BLaER1 (cell line): ENCODE measurements at regions not wholly inside any gene's neighbourhood (a gene's known extent, or its start where the extent isn't known, plus 50 kb on each side); places are given as distances from the start of the nearest gene placed in this dataset.

ENCODE experiments used
- H3K27ac ChIP-seq: shearing (Covaris generic); formaldehyde crosslinking; 2 replicates; pipeline ENCODE4 v1.8.1; 2022
- H3K27me3 ChIP-seq: shearing (Covaris generic); formaldehyde crosslinking; 2 replicates; pipeline ENCODE4 v1.8.1; 2022
- H3K36me3 ChIP-seq: shearing (Covaris generic); formaldehyde crosslinking; 2 replicates; pipeline ENCODE4 v1.8.1; 2022
- H3K4me1 ChIP-seq: shearing (Covaris generic); formaldehyde crosslinking; 2 replicates; pipeline ENCODE4 v1.8.1; 2022
- H3K4me2 ChIP-seq: shearing (Covaris generic); formaldehyde crosslinking; 2 replicates; pipeline ENCODE4 v1.8.1; 2022
- H3K4me3 ChIP-seq: shearing (Covaris generic); formaldehyde crosslinking; 2 replicates; pipeline ENCODE4 v1.8.1; 2022
- H3K9ac ChIP-seq: shearing (Covaris generic); formaldehyde crosslinking; 2 replicates; pipeline ENCODE4 v1.8.1; 2022
- H3K9me3 ChIP-seq: shearing (Covaris generic); formaldehyde crosslinking; 2 replicates; pipeline ENCODE4 v1.8.1; 2022
- H4K20me1 ChIP-seq: shearing (Covaris generic); formaldehyde crosslinking; 2 replicates; pipeline ENCODE4 v1.8.1; 2022
- Cebpa-rat ChIP-seq: shearing (Covaris generic); IDR thresholded peaks from 2 replicates; pipeline ENCODE4 v1.8.1; 2022

GRCh38 chr4:74625981-74626380 is 168.3 kb downstream of the BTC start:
- Histone ChIP-seq H3K4me1 (peaks cover 20% of the 10 kb centered on the region), H3K4me2 (no peak overlapping the region), H3K9me3 (no peaks in the 10 kb centered on the region), H3K4me3 (no peak overlapping the region), H4K20me1 (no peaks in the 10 kb centered on the region), H3K36me3 (no peaks in the 10 kb centered on the region), H3K9ac (no peak overlapping the region), H3K27me3 (no peaks in the 10 kb centered on the region), H3K27ac (no peak overlapping the region)
- no peak for TF ChIP-seq Cebpa-rat

GRCh38 chr4:74627093-74627492 is 167.2 kb downstream of the BTC start:
- H3K36me3 ChIP-seq: no peaks in the 10 kb centered on the region
- H3K4me1 ChIP-seq: peaks cover 20% of the 10 kb centered on the region
- H3K27ac ChIP-seq: no peak overlapping the region
- TF ChIP-seq Cebpa-rat: no peak
- H3K9ac ChIP-seq: no peak overlapping the region
- H3K4me3 ChIP-seq: no peak overlapping the region
- no peaks in the 10 kb centered on the region for H3K27me3 ChIP-seq
- no peaks in the 10 kb centered on the region for H3K9me3 ChIP-seq
- H4K20me1 ChIP-seq: no peaks in the 10 kb centered on the region
- H3K4me2 ChIP-seq: no peak overlapping the region

DNA sequence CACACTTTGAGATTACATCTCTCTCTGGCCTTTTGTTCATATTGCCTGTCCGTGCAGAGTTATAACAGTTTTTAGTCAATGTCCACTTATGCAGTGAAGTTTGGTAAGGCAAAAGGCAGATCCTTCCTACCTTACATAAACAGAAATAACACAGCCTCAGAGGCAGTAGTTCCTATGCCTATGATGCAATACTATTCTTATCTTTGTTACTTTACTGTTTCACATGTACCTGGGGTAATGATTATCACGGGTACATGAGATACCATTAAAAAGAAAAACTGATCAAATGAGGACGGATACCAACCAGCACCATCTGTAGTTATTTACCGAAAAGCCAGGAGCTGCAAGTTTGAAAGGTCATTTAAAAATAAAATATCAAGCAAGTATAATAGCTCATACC is 166.8 kb downstream of the BTC start:
- no peaks in the 10 kb centered on the region for H4K20me1 ChIP-seq
- H3K4me1 ChIP-seq: peaks cover 21% of the 10 kb centered on the region
- no peaks in the 10 kb centered on the region for H3K9me3 ChIP-seq
- no peaks in the 10 kb centered on the region for H3K36me3 ChIP-seq
- no peaks in the 10 kb centered on the region for H3K27me3 ChIP-seq
- no peak overlapping the region for H3K4me2 ChIP-seq
- TF ChIP-seq Cebpa-rat: no peak
- no peak overlapping the region for H3K27ac ChIP-seq
- no peak overlapping the region for H3K4me3 ChIP-seq
- H3K9ac ChIP-seq: no peak overlapping the region

- Histone ChIP-seq H3K36me3 (no peaks in the 10 kb centered on the region), H3K27me3 (no peaks in the 10 kb centered on the region), H3K9me3 (no peaks in the 10 kb centered on the region), H4K20me1 (no peaks in the 10 kb centered on the region), H3K4me1 (peaks cover 25% of the 10 kb centered on the region), H3K9ac (no peak overlapping the region), H3K4me2 (no peak overlapping the region), H3K27ac (no peak overlapping the region), H3K4me3 (no peak overlapping the region)
- no peak for TF ChIP-seq Cebpa-rat
These were observed 165.3 kb downstream of the BTC start for GRCh38 chr4:74628852-74629620.

- no peak for TF ChIP-seq Cebpa-rat
- H3K4me1 ChIP-seq: peaks cover 10% of the 10 kb centered on the region
- no peaks in the 10 kb centered on the region for H3K36me3 ChIP-seq
- H3K9ac ChIP-seq: no peak overlapping the region
- no peak overlapping the region for H3K4me2 ChIP-seq
- H3K27ac ChIP-seq: no peak overlapping the region
- H3K27me3 ChIP-seq: no peaks in the 10 kb centered on the region
- H3K9me3 ChIP-seq: no peaks in the 10 kb centered on the region
- no peaks in the 10 kb centered on the region for H4K20me1 ChIP-seq
- no peak overlapping the region for H3K4me3 ChIP-seq
These were observed 163.8 kb downstream of the BTC start for GRCh38 chr4:74630551-74630950.

- Histone ChIP-seq H3K27ac (no peak overlapping the region), H3K4me3 (no peak overlapping the region), H3K9me3 (no peaks in the 10 kb centered on the region), H4K20me1 (no peaks in the 10 kb centered on the region), H3K36me3 (no peaks in the 10 kb centered on the region), H3K9ac (no peak overlapping the region), H3K27me3 (no peaks in the 10 kb centered on the region), H3K4me1 (peaks cover 7% of the 10 kb centered on the region), H3K4me2 (no peak overlapping the region)
- TF ChIP-seq Cebpa-rat: no peak
These were observed 163.0 kb downstream of the BTC start for GRCh38 chr4:74631338-74631737.

GRCh38 chr4:74631988-74632387 is 162.3 kb downstream of the BTC start:
- Histone ChIP-seq H3K4me1 (peaks cover 7% of the 10 kb centered on the region), H3K9ac (no peak overlapping the region), H3K9me3 (no peaks in the 10 kb centered on the region), H3K4me2 (no peak overlapping the region), H4K20me1 (no peaks in the 10 kb centered on the region), H3K4me3 (no peak overlapping the region), H3K36me3 (no peaks in the 10 kb centered on the region), H3K27ac (no peak overlapping the region), H3K27me3 (no peaks in the 10 kb centered on the region)
- TF ChIP-seq Cebpa-rat: no peak

- H3K9me3 ChIP-seq: no peaks in the 10 kb centered on the region
- no peak overlapping the region for H3K27ac ChIP-seq
- H3K27me3 ChIP-seq: no peaks in the 10 kb centered on the region
- no peak overlapping the region for H3K9ac ChIP-seq
- H3K36me3 ChIP-seq: no peaks in the 10 kb centered on the region
- H4K20me1 ChIP-seq: no peaks in the 10 kb centered on the region
- H3K4me2 ChIP-seq: peak overlapping the region; percentile 11
- no peak for TF ChIP-seq Cebpa-rat
- H3K4me3 ChIP-seq: no peak overlapping the region
- H3K4me1 ChIP-seq: peaks cover 7% of the 10 kb centered on the region
These were observed 161.7 kb downstream of the BTC start for GRCh38 chr4:74632634-74633033.

DNA sequence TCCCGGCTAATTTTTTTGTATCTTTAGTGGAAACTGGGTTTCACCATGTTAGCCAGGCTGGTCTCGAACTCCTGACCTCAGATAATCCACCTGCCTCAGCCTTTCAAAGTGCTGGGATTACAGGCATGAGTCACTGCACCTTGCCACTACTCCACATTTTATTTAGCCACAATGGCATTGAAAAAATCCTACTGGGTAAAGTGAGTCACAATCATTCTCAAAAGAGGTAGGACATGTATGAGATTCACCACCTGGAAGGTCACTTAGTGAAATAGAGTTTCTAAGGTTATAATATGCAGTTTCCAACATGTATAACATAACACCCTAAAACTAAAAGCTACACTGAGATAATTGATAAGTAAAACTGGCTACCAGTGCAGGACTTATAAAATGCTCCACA is 159.2 kb downstream of the BTC start:
- no peak overlapping the region for H3K4me3 ChIP-seq
- H3K27me3 ChIP-seq: no peaks in the 10 kb centered on the region
- H3K27ac ChIP-seq: no peak overlapping the region
- no peaks in the 10 kb centered on the region for H4K20me1 ChIP-seq
- H3K9ac ChIP-seq: no peak overlapping the region
- peaks cover 7% of the 10 kb centered on the region for H3K4me1 ChIP-seq
- no peaks in the 10 kb centered on the region for H3K36me3 ChIP-seq
- no peak for TF ChIP-seq Cebpa-rat
- H3K4me2 ChIP-seq: no peak overlapping the region
- H3K9me3 ChIP-seq: no peaks in the 10 kb centered on the region

GRCh38 chr4:74635490-74636123 is 158.7 kb downstream of the BTC start:
- H3K27me3 ChIP-seq: no peaks in the 10 kb centered on the region
- H3K27ac ChIP-seq: no peak overlapping the region
- H3K4me2 ChIP-seq: no peak overlapping the region
- TF ChIP-seq Cebpa-rat: no peak
- no peaks in the 10 kb centered on the region for H3K36me3 ChIP-seq
- no peaks in the 10 kb centered on the region for H3K9me3 ChIP-seq
- H3K4me1 ChIP-seq: peaks cover 7% of the 10 kb centered on the region
- H4K20me1 ChIP-seq: no peaks in the 10 kb centered on the region
- H3K4me3 ChIP-seq: no peak overlapping the region
- H3K9ac ChIP-seq: no peak overlapping the region
